Mesodermal cell (in vitro differentiated cells): ENCODE measurements at regions not wholly inside any gene's neighbourhood (a gene's known extent, or its start where the extent isn't known, plus 50 kb on each side); places are given as distances from the start of the nearest gene placed in this dataset.

Experiments
- H3K27ac ChIP-seq: 2 replicates; pipeline ENCODE4 v1.7.0; 2013; ENCODE audit warnings: mild to moderate bottlenecking, low read depth, low read length, moderate library complexity; ENCODE audit not compliant: severe bottlenecking
- H3K36me3 ChIP-seq: 2 replicates; pipeline ENCODE4 v1.7.1; 2013; ENCODE audit warnings: mild to moderate bottlenecking, low read length, moderate library complexity; ENCODE audit not compliant: control insufficient read depth, insufficient read depth
- H3K4me1 ChIP-seq: one replicate; pipeline ENCODE4 v1.7.1; 2013; ENCODE audit warnings: mild to moderate bottlenecking, low read length; ENCODE audit not compliant: insufficient read depth, control insufficient read depth, poor library complexity, severe bottlenecking
- H3K4me3 ChIP-seq: 2 replicates; pipeline ENCODE4 v1.7.0; 2013; ENCODE audit warnings: low read length, control low read depth, mild to moderate bottlenecking; ENCODE audit not compliant: insufficient read depth, poor library complexity, severe bottlenecking; ENCODE audit errors: extremely low read depth
- H3K9me3 ChIP-seq: 2 replicates; pipeline ENCODE4 v1.7.1; 2013; ENCODE audit warnings: mild to moderate bottlenecking, low read length, moderate library complexity; ENCODE audit not compliant: control insufficient read depth
- WGBS, 2 experiments: methylation state at CpG; one replicate each; pipeline ENCODE4 v1.1.5; 2013; ENCODE audit warnings: missing lambda C conversion rate in 2 of 2; ENCODE audit not compliant: insufficient coverage in 2 of 2; 5-methylcytosine and 5-hydroxymethylcytosine counted together

DNA sequence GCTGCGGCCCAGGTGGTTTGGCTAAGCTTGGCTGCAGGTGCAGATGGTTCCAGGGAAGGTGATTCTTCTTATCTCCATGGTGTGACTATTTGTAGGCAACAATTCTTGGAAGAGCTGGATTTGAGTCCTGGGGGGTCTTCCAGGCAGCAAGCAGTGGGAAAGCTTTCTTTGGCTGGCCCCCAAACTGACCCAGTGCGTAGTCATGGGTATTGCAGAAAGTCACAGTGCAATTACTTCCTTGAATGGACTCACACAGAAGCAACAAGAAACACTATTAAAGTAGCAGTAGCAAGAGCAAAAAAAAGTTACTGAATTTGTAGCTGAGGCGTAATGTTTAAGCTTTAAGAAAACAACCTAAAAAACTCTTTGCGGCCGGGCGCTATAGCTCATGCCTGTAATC, 293.6 kb upstream of the ATP5MC3 start:
- H3K36me3 ChIP-seq = no peaks in the 10 kb centered on the region
- no peak overlapping the region for H3K4me3 ChIP-seq
- H3K4me1 ChIP-seq = peaks cover 4% of the 10 kb centered on the region
- no peak overlapping the region for H3K27ac ChIP-seq
- 86 to 100% methylated on average over 1 to 5 of the region's 6 CpGs for WGBS, 2 experiments
- no peaks in the 10 kb centered on the region for H3K9me3 ChIP-seq

GRCh38 chr2:175468431-175469098, 287.1 kb upstream of the ATP5MC3 start:
- Histone ChIP-seq H3K36me3 (no peaks in the 10 kb centered on the region), H3K27ac (no peak overlapping the region), H3K4me1 (peaks cover 3% of the 10 kb centered on the region), H3K9me3 (no peaks in the 10 kb centered on the region), H3K4me3 (no peak overlapping the region)
- 96 to 100% methylated on average over 2 of the region's 7 CpGs for WGBS, 2 experiments

GRCh38 chr2:175465101-175465500, 283.6 kb upstream of the ATP5MC3 start:
- Histone ChIP-seq H3K4me3 (no peak overlapping the region), H3K27ac (no peak overlapping the region), H3K9me3 (no peaks in the 10 kb centered on the region), H3K36me3 (no peaks in the 10 kb centered on the region), H3K4me1 (no peaks in the 10 kb centered on the region)

GRCh38 chr2:175464311-175464670, 282.8 kb upstream of the ATP5MC3 start:
- Histone ChIP-seq H3K27ac (no peak overlapping the region), H3K4me1 (no peaks in the 10 kb centered on the region), H3K9me3 (no peaks in the 10 kb centered on the region), H3K4me3 (no peak overlapping the region), H3K36me3 (no peaks in the 10 kb centered on the region)
- 86 to 94% methylated on average over 5 to 7 of the region's 7 CpGs for WGBS, 2 experiments

DNA sequence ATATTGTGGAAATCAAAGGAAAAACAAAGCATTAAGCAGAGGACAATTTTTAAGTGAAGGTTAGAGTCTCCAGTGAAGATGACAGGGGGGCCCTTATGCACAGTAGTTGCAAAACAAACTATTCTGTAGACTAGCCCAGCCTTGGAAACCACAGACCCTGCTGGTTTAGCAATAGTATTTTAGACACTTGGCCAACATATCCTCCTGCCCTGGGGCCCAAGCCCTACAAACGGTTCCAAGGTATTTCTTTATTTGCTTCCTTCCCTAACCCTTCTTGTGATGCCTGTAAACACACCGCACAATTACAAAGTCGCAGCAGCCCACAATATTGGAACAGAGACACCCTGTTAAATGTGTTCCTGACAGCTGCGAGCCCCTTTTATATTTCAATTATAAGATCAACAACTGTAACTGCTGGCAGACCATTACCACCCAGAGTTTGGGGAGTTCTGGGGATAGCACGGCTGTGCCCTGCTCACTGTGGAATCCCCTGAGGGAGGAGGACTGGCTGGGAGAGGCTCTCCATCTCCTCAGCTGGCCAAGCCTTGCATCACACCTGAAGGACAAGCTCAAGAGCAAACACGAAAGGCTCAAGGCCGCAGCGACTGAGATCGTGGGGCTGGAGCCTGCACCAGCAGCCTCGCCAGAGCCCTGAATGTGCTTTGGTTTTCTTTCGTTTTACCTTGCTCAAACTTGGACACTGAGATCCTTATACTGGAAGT, 282.2 kb upstream of the ATP5MC3 start:
- Histone ChIP-seq H3K9me3 (no peaks in the 10 kb centered on the region), H3K4me1 (no peaks in the 10 kb centered on the region), H3K27ac (no peak overlapping the region), H3K36me3 (no peaks in the 10 kb centered on the region), H3K4me3 (no peak overlapping the region)
- WGBS, 2 experiments = 84 to 86% methylated on average over 7 to 9 of the region's 11 CpGs

- no peaks in the 10 kb centered on the region for H3K4me1 ChIP-seq
- H3K27ac ChIP-seq = no peak overlapping the region
- H3K4me3 ChIP-seq = no peak overlapping the region
- WGBS, 2 experiments = 95 to 100% methylated on average over 2 of the region's 2 CpGs
- H3K36me3 ChIP-seq = no peaks in the 10 kb centered on the region
- H3K9me3 ChIP-seq = no peaks in the 10 kb centered on the region
Observed at GRCh38 chr2:175463169-175463568, 281.7 kb upstream of the ATP5MC3 start.

GRCh38 chr2:175462246-175462645, 280.7 kb upstream of the ATP5MC3 start:
- no peak overlapping the region for H3K4me3 ChIP-seq
- no peaks in the 10 kb centered on the region for H3K9me3 ChIP-seq
- H3K27ac ChIP-seq = no peak overlapping the region
- no peaks in the 10 kb centered on the region for H3K36me3 ChIP-seq
- 89 to 90% methylated on average over 2 to 3 of the region's 3 CpGs for WGBS, 2 experiments
- H3K4me1 ChIP-seq = no peaks in the 10 kb centered on the region

GRCh38 chr2:175461839-175462238, 280.3 kb upstream of the ATP5MC3 start:
- 96 to 100% methylated on average over 2 to 5 of the region's 5 CpGs for WGBS, 2 experiments
- no peak overlapping the region for H3K4me3 ChIP-seq
- H3K27ac ChIP-seq = no peak overlapping the region

DNA sequence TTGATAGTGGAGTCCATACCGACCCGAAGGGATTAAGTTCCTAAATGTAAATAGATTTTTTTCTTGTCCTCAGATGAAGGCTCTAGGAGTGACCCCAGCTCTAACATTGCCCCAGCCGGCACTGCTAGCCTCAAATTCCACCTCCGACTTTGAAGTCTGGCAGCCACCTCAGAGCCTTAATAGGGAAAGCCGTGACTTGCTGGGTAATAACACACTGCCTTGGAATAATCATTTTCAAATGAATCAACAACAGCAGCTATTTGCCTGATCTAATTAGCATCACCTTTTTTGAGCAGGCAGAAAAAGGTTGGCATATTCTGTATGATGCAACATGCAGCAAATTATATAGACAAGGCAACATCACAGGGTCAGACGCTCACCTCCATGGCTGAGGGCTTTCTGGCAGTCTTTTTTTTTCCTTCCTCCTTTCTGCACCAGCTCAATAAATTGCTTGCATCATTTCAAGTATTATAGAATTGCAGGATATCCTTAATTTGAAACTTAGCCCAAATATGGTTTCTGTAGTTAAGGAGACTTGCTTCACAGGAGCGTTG, 276.5 kb upstream of the ATP5MC3 start:
- H3K4me1 ChIP-seq = no peaks in the 10 kb centered on the region
- H3K9me3 ChIP-seq = no peaks in the 10 kb centered on the region
- H3K27ac ChIP-seq = no peak overlapping the region
- 78% methylated on average over 4 of the region's 7 CpGs; no CpG with 5 or more reads in 1 of the 2 experiments for WGBS, 2 experiments
- no peaks in the 10 kb centered on the region for H3K36me3 ChIP-seq
- no peak overlapping the region for H3K4me3 ChIP-seq

More at GRCh38 chr2:175461839-175462238, 280.3 kb upstream of the ATP5MC3 start:
- Histone ChIP-seq H3K9me3 (no peaks in the 10 kb centered on the region), H3K4me1 (no peaks in the 10 kb centered on the region), H3K36me3 (no peaks in the 10 kb centered on the region)

DNA sequence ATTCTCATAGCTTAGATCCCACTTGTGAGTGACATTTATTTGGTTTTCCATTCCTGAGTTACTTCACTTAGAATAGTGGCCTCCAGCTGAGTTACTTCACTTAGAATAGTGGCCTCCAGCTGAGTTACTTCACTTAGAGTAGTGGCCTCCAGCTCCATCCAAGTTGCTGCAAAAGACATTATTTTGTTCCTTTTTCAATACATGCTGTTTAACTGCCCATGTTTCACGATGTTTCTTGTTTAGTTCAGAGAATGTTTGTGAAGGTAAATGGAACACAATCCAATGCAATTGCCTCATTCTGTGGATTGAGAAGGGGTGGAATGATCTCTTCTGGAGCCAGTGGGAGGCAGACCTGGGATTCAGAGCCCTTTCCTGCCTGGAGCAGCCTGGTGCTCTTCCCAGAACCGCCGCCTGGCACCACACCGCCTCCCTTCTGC, 273.5 kb upstream of the ATP5MC3 start:
- Histone ChIP-seq H3K9me3 (no peaks in the 10 kb centered on the region), H3K4me3 (no peak overlapping the region), H3K36me3 (no peaks in the 10 kb centered on the region), H3K4me1 (no peaks in the 10 kb centered on the region), H3K27ac (no peak overlapping the region)
- 70% methylated on average over 2 of the region's 4 CpGs; no CpG with 5 or more reads in 1 of the 2 experiments for WGBS, 2 experiments
